H1 (cell line): ENCODE measurements at regions not wholly inside any gene's neighbourhood (a gene's known extent, or its start where the extent isn't known, plus 50 kb on each side); places are given as distances from the start of the nearest gene placed in this dataset.

ENCODE experiments used
- CTCF ChIA-PET: fragments of 300-600 bp; sonication (Branson Sonifier 250); formaldehyde crosslinking; loops from one replicate; lab custom pipeline; 2021; ENCODE audit not compliant: partially characterized antibody; lab: Charles Lee
- POLR2A ChIA-PET: fragments of 300-600 bp; sonication (Branson Sonifier 250); formaldehyde crosslinking; loops from one replicate; lab custom pipeline; 2021; ENCODE audit warnings: inconsistent platforms; ENCODE audit not compliant: partially characterized antibody; lab: Charles Lee
- DNase-seq, 2 experiments: peaks; one replicate each; pipeline versions ENCODE4 v3.0.0 to v3.0.0-alpha.2; 2010 to 2022; ENCODE audit warnings: low spot score in 2 of 2, low read depth in 1 of 2, mixed read lengths in 1 of 2
- FAIRE-seq: peaks from 2 replicates; lab custom pipeline; 2011; peaks lifted over from hg19 to GRCh38; lab: Jason Lieb, UNC
- H2AFZ ChIP-seq: 2 replicates; pipeline ENCODE4 v1.8.1; 2012; ENCODE audit warnings: low read length, inconsistent platforms
- H2AK5ac ChIP-seq: 2 replicates; pipeline ENCODE4 v1.6.1; 2013; ENCODE audit warnings: low read depth, low read length
- H2BK120ac ChIP-seq: replicated peaks from 2 replicates; pipeline ENCODE3; 2013; ENCODE audit warnings: low read depth, low read length, inconsistent platforms
- H2BK12ac ChIP-seq: 2 replicates; pipeline ENCODE4 v1.6.1; 2013; ENCODE audit warnings: low read depth, low read length
- H2BK15ac ChIP-seq: 2 replicates; pipeline ENCODE4 v1.6.1; 2013; ENCODE audit warnings: low read length
- H2BK20ac ChIP-seq: 2 replicates; pipeline ENCODE4 v1.6.1; 2013; ENCODE audit warnings: low read length
- H2BK5ac ChIP-seq: 2 replicates; pipeline ENCODE4 v1.6.1; 2013; ENCODE audit warnings: low read depth, low read length
- H3K14ac ChIP-seq: 2 replicates; pipeline ENCODE4 v1.6.1; 2013; ENCODE audit warnings: inconsistent platforms; ENCODE audit not compliant: insufficient read length
- H3K18ac ChIP-seq: 2 replicates; pipeline ENCODE4 v1.6.1; 2013; ENCODE audit warnings: low read length; ENCODE audit errors: extremely low read depth
- H3K23ac ChIP-seq: 2 replicates; pipeline ENCODE4 v1.6.1; 2013; ENCODE audit warnings: inconsistent platforms; ENCODE audit not compliant: insufficient read length
- H3K23me2 ChIP-seq: 2 replicates; pipeline ENCODE4 v1.6.1; 2013; ENCODE audit warnings: low read depth, low read length
- H3K27ac ChIP-seq: 2 replicates; pipeline ENCODE4 v1.6.1; 2011; ENCODE audit warnings: low read depth, low read length, inconsistent platforms
- H3K27me3 ChIP-seq, 4 experiments: replicated peaks in 1 of 4; 1 replicate in 1 of 4; 2 replicates in 3 of 4; pipeline versions ENCODE4 v1.6.1 to v1.8.1; 2011 to 2013; ENCODE audit warnings: low read length in 3 of 4, mild to moderate bottlenecking in 3 of 4, inconsistent platforms in 2 of 4, mixed read lengths in 2 of 4, moderate library complexity in 1 of 4; ENCODE audit not compliant: control insufficient read depth in 3 of 4, insufficient read depth in 3 of 4; ENCODE audit errors: extremely low read depth in 1 of 4
- H3K36me3 ChIP-seq, 4 experiments: 2 replicates each; pipeline versions ENCODE4 v1.6.1 to v1.8.1; 2011 to 2013; ENCODE audit warnings: mild to moderate bottlenecking in 4 of 4, low read length in 3 of 4, moderate library complexity in 2 of 4, control low read depth in 1 of 4, inconsistent platforms in 1 of 4; ENCODE audit not compliant: insufficient read depth in 4 of 4, control insufficient read depth in 2 of 4
- H3K4ac ChIP-seq: replicated peaks from 2 replicates; pipeline ENCODE3; 2013; ENCODE audit warnings: low read length, low read depth, mixed read lengths, inconsistent platforms; ENCODE audit not compliant: insufficient read length
- H3K4me1 ChIP-seq, 4 experiments: replicated peaks in 1 of 4; 1 replicate in 1 of 4; 2 replicates in 3 of 4; pipeline versions ENCODE4 v1.6.1 to v1.8.1; 2011 to 2013; ENCODE audit warnings: low read length in 3 of 4, inconsistent platforms in 2 of 4, mixed read lengths in 1 of 4; ENCODE audit not compliant: insufficient read depth in 4 of 4, control insufficient read depth in 3 of 4
- H3K4me2 ChIP-seq, 2 experiments: 2 replicates each; pipeline versions ENCODE4 v1.6.1 to v1.8.1; 2011 to 2013; ENCODE audit warnings: low read depth in 2 of 2, low read length in 2 of 2, control low read depth in 1 of 2, inconsistent platforms in 1 of 2, mild to moderate bottlenecking in 1 of 2; ENCODE audit not compliant: insufficient read depth in 1 of 2
- H3K4me3 ChIP-seq, 4 experiments: fragments of 200-600, 300-600 bp in 1 of 4; sonication (generic), shearing (Covaris generic), sonication (Bioruptor Twin) in 1 of 4; 2 replicates each; pipeline versions ENCODE4 v1.5.1 to v1.8.1; 2011 to 2016; ENCODE audit warnings: low read length in 4 of 4, low read depth in 3 of 4, control low read depth in 2 of 4, inconsistent platforms in 2 of 4, mild to moderate bottlenecking in 2 of 4, mixed read lengths in 1 of 4, moderate library complexity in 1 of 4; ENCODE audit not compliant: insufficient read depth in 2 of 4; ENCODE audit errors: extremely low read depth in 1 of 4
- H3K56ac ChIP-seq: replicated peaks from 2 replicates; pipeline ENCODE3; 2013; ENCODE audit warnings: low read depth, mild to moderate bottlenecking, mixed read lengths, low read length, inconsistent platforms; ENCODE audit not compliant: insufficient read length
- H3K79me1 ChIP-seq: 2 replicates; pipeline ENCODE4 v1.6.1; 2013; ENCODE audit warnings: low read depth, low read length, control low read depth
- H3K79me2 ChIP-seq, 2 experiments: 2 replicates each; pipeline versions ENCODE4 v1.6.1 to v1.8.1; 2012 to 2013; ENCODE audit warnings: low read length in 2 of 2, mild to moderate bottlenecking in 2 of 2, inconsistent platforms in 1 of 2; ENCODE audit not compliant: insufficient read depth in 2 of 2, control insufficient read depth in 1 of 2
- H3K9ac ChIP-seq, 4 experiments: replicated peaks in 1 of 4; 1 replicate in 1 of 4; 2 replicates in 3 of 4; pipeline versions ENCODE4 v1.6.1 to v1.8.1; 2011 to 2013; ENCODE audit warnings: low read depth in 3 of 4, low read length in 3 of 4, control low read depth in 2 of 4, mild to moderate bottlenecking in 2 of 4, moderate library complexity in 2 of 4, inconsistent platforms in 1 of 4; ENCODE audit errors: extremely low read depth in 1 of 4
- H3K9me3 ChIP-seq, 2 experiments: 2 replicates each; pipeline versions ENCODE4 v1.6.1 to v1.8.1; 2012 to 2013; ENCODE audit warnings: mild to moderate bottlenecking in 2 of 2, moderate library complexity in 2 of 2, control low read depth in 1 of 2, inconsistent platforms in 1 of 2, low read depth in 1 of 2, low read length in 1 of 2, mixed read lengths in 1 of 2; ENCODE audit not compliant: insufficient read depth in 2 of 2
- H4K20me1 ChIP-seq, 2 experiments: replicated peaks in 1 of 2; 2 replicates each; pipeline versions ENCODE3 to v1.8.1; 2011 to 2013; ENCODE audit warnings: inconsistent platforms in 2 of 2, low read length in 2 of 2, mild to moderate bottlenecking in 1 of 2; ENCODE audit not compliant: insufficient read depth in 2 of 2, control insufficient read depth in 1 of 2
- H4K5ac ChIP-seq: 2 replicates; pipeline ENCODE4 v1.6.1; 2013; ENCODE audit warnings: low read length, low read depth, mixed read lengths, inconsistent platforms; ENCODE audit not compliant: insufficient read length
- H4K8ac ChIP-seq: 2 replicates; pipeline ENCODE4 v1.8.0; 2013; ENCODE audit warnings: mild to moderate bottlenecking, moderate library complexity, low read length, inconsistent platforms; ENCODE audit not compliant: insufficient read depth; ENCODE audit errors: extremely low read depth
- H4K91ac ChIP-seq: replicated peaks from 2 replicates; pipeline ENCODE3; 2013; ENCODE audit warnings: low read length, mixed read lengths, inconsistent platforms; ENCODE audit not compliant: insufficient read length
- CHD1 ChIP-seq: IDR thresholded peaks from 2 replicates; pipeline ENCODE4 v1.6.1; 2012; ENCODE audit warnings: low read depth, low read length, improper control_type of control experiment
- GTF2F1 ChIP-seq: IDR thresholded peaks from 2 replicates; pipeline ENCODE4 v1.6.1; 2012; ENCODE audit warnings: low read depth, low read length, improper control_type of control experiment, borderline replicate concordance
- KDM5A ChIP-seq: fragments of 200-600 bp; IDR thresholded peaks from 2 replicates; pipeline ENCODE4 v1.7.1; 2012; ENCODE audit warnings: mild to moderate bottlenecking, low read length, inconsistent platforms, mixed read lengths
- NANOG ChIP-seq: IDR thresholded peaks from 2 replicates; pipeline ENCODE4 v1.6.1; 2011; ENCODE audit warnings: low read length, low read depth, mild to moderate bottlenecking, inconsistent platforms; ENCODE audit not compliant: insufficient read depth, poor library complexity, severe bottlenecking
- RXRA ChIP-seq: IDR thresholded peaks from 2 replicates; pipeline ENCODE4 v1.6.1; 2011; ENCODE audit warnings: low read depth, mild to moderate bottlenecking, low read length, moderate library complexity; ENCODE audit not compliant: insufficient read depth
- SRF ChIP-seq: IDR thresholded peaks from 2 replicates; pipeline ENCODE4 v1.6.1; 2011; ENCODE audit warnings: mild to moderate bottlenecking, low read depth, low read length, moderate library complexity
- TBP ChIP-seq: IDR thresholded peaks from 2 replicates; pipeline ENCODE4 v1.6.1; 2011; ENCODE audit warnings: low read depth, low read length, improper control_type of control experiment
- TEAD4 ChIP-seq: IDR thresholded peaks from 2 replicates; pipeline ENCODE4 v1.6.1; 2012; ENCODE audit warnings: low read depth, low read length, inconsistent platforms, mixed read lengths
- ZNF274 ChIP-seq: IDR thresholded peaks from 2 replicates; pipeline ENCODE4 v1.7.0; 2012; ENCODE audit warnings: low read length, borderline replicate concordance; ENCODE audit errors: extremely low read depth
- WGBS, 2 experiments: shearing (Covaris generic) in 1 of 2; methylation state at CpG; one replicate each; pipeline versions ENCODE4 v1.1.6 to v1.1.7; 2013 to 2015; ENCODE audit warnings: low lambda C conversion rate in 2 of 2, mixed read lengths in 2 of 2, inconsistent platforms in 1 of 2, low coverage in 1 of 2, missing lambda C conversion rate in 1 of 2; ENCODE audit not compliant: insufficient replicate concordance in 2 of 2, insufficient coverage in 1 of 2, insufficient read length in 1 of 2; ENCODE audit errors: extremely low coverage in 1 of 2, missing lambda C conversion rate in 1 of 2; 5-methylcytosine and 5-hydroxymethylcytosine counted together
- TF ChIP-seq, protein P1 (sequence below): IDR thresholded peaks from 2 replicates; pipeline ENCODE4 v1.6.1; 2011; ENCODE audit warnings: low read length, improper control_type of control experiment
- TF ChIP-seq, protein P2 (sequence below), 3 experiments: IDR thresholded peaks; 1 replicate in 2 of 3; 2 replicates in 1 of 3; pipeline versions ENCODE4 v1.5.1 to v1.6.1; 2011; ENCODE audit warnings: low read length in 3 of 3, mild to moderate bottlenecking in 3 of 3, inconsistent platforms in 2 of 3, low read depth in 1 of 3, moderate library complexity in 1 of 3; ENCODE audit not compliant: insufficient read depth in 1 of 3; ENCODE audit errors: control extremely low read depth in 1 of 3

DNA sequence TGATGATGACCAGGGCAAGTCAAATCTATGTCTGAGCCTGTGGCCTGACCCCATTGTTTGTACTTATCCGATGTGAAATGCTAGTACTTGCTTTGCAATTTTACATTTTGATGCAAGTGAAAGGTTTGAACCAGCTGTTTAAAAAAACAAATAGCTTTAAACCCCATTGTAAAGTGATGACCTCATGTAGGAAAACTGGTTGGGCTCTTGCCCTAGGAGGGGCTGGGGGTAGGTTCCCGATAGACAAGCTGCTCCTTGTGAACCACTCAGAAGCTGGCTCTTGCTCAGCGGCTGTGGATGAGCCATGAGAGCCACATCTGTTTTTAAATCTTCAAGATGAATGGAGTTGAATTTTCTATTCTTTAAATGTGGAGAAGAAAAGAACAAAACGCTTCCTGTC is 185.3 kb downstream of the WDR11 start:
- Histone ChIP-seq H3K79me1 (no peaks in the 10 kb centered on the region), H2BK5ac (no peak overlapping the region), H2AFZ (no peak overlapping the region; the same call in 1 of the 2 replicates), H4K8ac (no peak overlapping the region), H3K18ac (no peak overlapping the region; the same call in 1 of the 2 replicates), H4K91ac (no peak overlapping the region), H3K27ac (no peak overlapping the region), H3K4me1 (peaks cover 0 to 3% (median 0%) of the 10 kb centered on the region in 4 experiments; a peak in 1 of 7 replicates), H2BK12ac (no peak overlapping the region), H3K9ac (no peak overlapping the region), H3K36me3 (no peaks in the 10 kb centered on the region), H4K5ac (no peak overlapping the region), H3K4ac (no peak overlapping the region), H3K56ac (no peak overlapping the region), H3K79me2 (no peaks in the 10 kb centered on the region), H2BK15ac (no peak overlapping the region), H3K23ac (no peak overlapping the region), H2AK5ac (no peak overlapping the region), H2BK120ac (no peak overlapping the region), H3K27me3 (no peaks in the 10 kb centered on the region), H3K23me2 (no peaks in the 10 kb centered on the region), H3K14ac (no peak overlapping the region), H3K4me3 (no peak overlapping the region), H3K9me3 (no peaks in the 10 kb centered on the region; a peak in 1 of 4 replicates), H3K4me2 (no peak overlapping the region), H2BK20ac (no peak overlapping the region), H4K20me1 (no peaks in the 10 kb centered on the region)
- POLR2A ChIA-PET: no interaction called here
- 44% methylated on average over 4 of the region's 4 CpGs; no CpG with 5 or more reads in 1 of the 2 experiments for WGBS, 2 experiments
- FAIRE-seq (no peak), DNase-seq (no peak)
- CTCF ChIA-PET: interaction anchor here (0.6 to 2.1 kb wide), 10 partner anchors 8 to 626 kb away, joined by 3 to 7 read pairs (median 3); no protein-coding TSS in a partner anchor
- TF ChIP-seq ZNF274 (no peak), RXRA (no peak), KDM5A (no peak), TBP (no peak), GTF2F1 (no peak), NANOG (no peak), TEAD4 (no peak), SRF (no peak), CHD1 (no peak)
- TF ChIP-seq, protein P1, sequence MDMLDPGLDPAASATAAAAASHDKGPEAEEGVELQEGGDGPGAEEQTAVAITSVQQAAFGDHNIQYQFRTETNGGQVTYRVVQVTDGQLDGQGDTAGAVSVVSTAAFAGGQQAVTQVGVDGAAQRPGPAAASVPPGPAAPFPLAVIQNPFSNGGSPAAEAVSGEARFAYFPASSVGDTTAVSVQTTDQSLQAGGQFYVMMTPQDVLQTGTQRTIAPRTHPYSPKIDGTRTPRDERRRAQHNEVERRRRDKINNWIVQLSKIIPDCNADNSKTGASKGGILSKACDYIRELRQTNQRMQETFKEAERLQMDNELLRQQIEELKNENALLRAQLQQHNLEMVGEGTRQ: no peak
- TF ChIP-seq, protein P2, sequence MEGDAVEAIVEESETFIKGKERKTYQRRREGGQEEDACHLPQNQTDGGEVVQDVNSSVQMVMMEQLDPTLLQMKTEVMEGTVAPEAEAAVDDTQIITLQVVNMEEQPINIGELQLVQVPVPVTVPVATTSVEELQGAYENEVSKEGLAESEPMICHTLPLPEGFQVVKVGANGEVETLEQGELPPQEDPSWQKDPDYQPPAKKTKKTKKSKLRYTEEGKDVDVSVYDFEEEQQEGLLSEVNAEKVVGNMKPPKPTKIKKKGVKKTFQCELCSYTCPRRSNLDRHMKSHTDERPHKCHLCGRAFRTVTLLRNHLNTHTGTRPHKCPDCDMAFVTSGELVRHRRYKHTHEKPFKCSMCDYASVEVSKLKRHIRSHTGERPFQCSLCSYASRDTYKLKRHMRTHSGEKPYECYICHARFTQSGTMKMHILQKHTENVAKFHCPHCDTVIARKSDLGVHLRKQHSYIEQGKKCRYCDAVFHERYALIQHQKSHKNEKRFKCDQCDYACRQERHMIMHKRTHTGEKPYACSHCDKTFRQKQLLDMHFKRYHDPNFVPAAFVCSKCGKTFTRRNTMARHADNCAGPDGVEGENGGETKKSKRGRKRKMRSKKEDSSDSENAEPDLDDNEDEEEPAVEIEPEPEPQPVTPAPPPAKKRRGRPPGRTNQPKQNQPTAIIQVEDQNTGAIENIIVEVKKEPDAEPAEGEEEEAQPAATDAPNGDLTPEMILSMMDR (IDR thresholded peaks at IDR 0.05; ENCODE audit: control extremely low read depth in 1 of 3, insufficient read depth in 1 of 3, low read depth in 1 of 3, low read length in 3 of 3): no peak
